ENCODE measurements at regions not wholly inside any gene's neighbourhood (a gene's known extent, or its start where the extent isn't known, plus 50 kb on each side); places are given as distances from the start of the nearest gene placed in this dataset.
A peak's percentile ranks its signal among the peaks of the same experiment; 100 is the strongest.

GRCh38 chr18:55875371-55875901, 287.4 kb upstream of the TCF4 start:
- H2BK20ac ChIP-seq (ENCODE audit: low read depth, low read length, poor library complexity, severe bottlenecking): no peak overlapping the region
- no peaks in the 10 kb centered on the region for H3K27me3 ChIP-seq (ENCODE audit: insufficient read depth, low read length)
- no peaks in the 10 kb centered on the region for H3K9me3 ChIP-seq (ENCODE audit: control insufficient read depth, low read depth, low read length)
- WGBS (ENCODE audit: extremely low coverage, insufficient read length, low lambda C conversion rate): no CpG with 5 or more reads among the region's 3 CpGs
- H3K14ac ChIP-seq (ENCODE audit: insufficient read depth, low read length): no peak overlapping the region
- no peak overlapping the region for H3K4me2 ChIP-seq (ENCODE audit: insufficient read depth, insufficient read length, low read length)
- no peak overlapping the region for H3K27ac ChIP-seq (ENCODE audit: insufficient read length, low read depth, low read length)
- H2BK120ac ChIP-seq (ENCODE audit: low read depth, low read length, poor library complexity, severe bottlenecking): no peak overlapping the region
- no peak overlapping the region for H4K8ac ChIP-seq (replicated peaks; ENCODE audit: insufficient read length, low read depth, low read length)
- DNase-seq: no peak
- peaks cover 8 to 25% of the 10 kb centered on the region in 2 experiments for H3K4me1 Mint-ChIP-seq
- H2BK12ac ChIP-seq (ENCODE audit: insufficient read length, low read depth, low read length): no peak overlapping the region
- H3K27ac Mint-ChIP-seq: peak overlapping the region in 1 of 3 experiments; percentile 75; a peak in 2 of 7 replicates
- TF ChIP-seq CTCF (conservative IDR thresholded peaks at IDR 0.05): no peak
- no peaks in the 10 kb centered on the region for H3K79me1 ChIP-seq (ENCODE audit: insufficient read depth, low read depth, low read length, poor library complexity, severe bottlenecking)
- H3K4ac ChIP-seq (ENCODE audit: low read depth, low read length): no peak overlapping the region
- no peaks in the 10 kb centered on the region for H4K20me1 ChIP-seq (ENCODE audit: control insufficient read depth, insufficient read depth, insufficient read length)
- no peak overlapping the region for H2AFZ ChIP-seq (ENCODE audit: low read length)
- H3K23me2 ChIP-seq (ENCODE audit: insufficient read length, low read depth, low read length, poor library complexity, severe bottlenecking): no peaks in the 10 kb centered on the region
- no peak overlapping the region for H3T11ph ChIP-seq (ENCODE audit: low read length)
- no peak overlapping the region for H4K5ac ChIP-seq (ENCODE audit: insufficient read length, low read depth, low read length)
- H3K4me3 Mint-ChIP-seq: no peak overlapping the region
- H2BK15ac ChIP-seq (ENCODE audit: low read depth, low read length): no peak overlapping the region
- H3K79me2 ChIP-seq (ENCODE audit: insufficient read depth, low read length): no peaks in the 10 kb centered on the region
- H3K9me3 Mint-ChIP-seq: no peaks in the 10 kb centered on the region
- no peaks in the 10 kb centered on the region for H3K4me1 ChIP-seq (ENCODE audit: insufficient read depth, low read length)
- no peaks in the 10 kb centered on the region for H3K27me3 Mint-ChIP-seq (ENCODE audit: low read depth)
- H4K91ac ChIP-seq (ENCODE audit: insufficient read length, low read depth, low read length): no peak overlapping the region
- H3K36me3 Mint-ChIP-seq (ENCODE audit: insufficient read depth in 1 of 3, low read depth in 3 of 3): no peaks in the 10 kb centered on the region
- no peak overlapping the region for H2BK5ac ChIP-seq (ENCODE audit: insufficient read length, low read length)
- no peak overlapping the region for H3K23ac ChIP-seq (ENCODE audit: insufficient read length, low read depth, low read length)
- H3K18ac ChIP-seq (ENCODE audit: insufficient read length, low read depth, low read length): no peak overlapping the region
- H3K56ac ChIP-seq (ENCODE audit: insufficient read length, low read depth, low read length): no peak overlapping the region
- no peak overlapping the region for H3K9ac ChIP-seq (ENCODE audit: extremely low read depth, insufficient read length, low read length)
- no peak overlapping the region for H2AK5ac ChIP-seq (ENCODE audit: insufficient read length, low read length)
